Omental fat pad (tissue), 3 donors: ENCODE measurements at regions not wholly inside any gene's neighbourhood (a gene's known extent, or its start where the extent isn't known, plus 50 kb on each side); places are given as distances from the start of the nearest gene placed in this dataset.

Experiments used
- ATAC-seq: fragments of 150-250 bp; one replicate; pipeline ENCODE4 v1.9.1; 2016; ENCODE audit warnings: mild to moderate bottlenecking, moderate library complexity; ENCODE audit not compliant: low FRiP score
- DNase-seq: peaks from one replicate; pipeline ENCODE4 v3.0.0-alpha.2; 2019; ENCODE audit warnings: low spot score
- CTCF ChIP-seq, 3 donors: fragments of 450-650 bp; IDR thresholded peaks; one replicate each; pipeline ENCODE4 v1.5.1; 2016 to 2017; ENCODE audit warnings: antibody characterized with exemption in 3 of 3, mild to moderate bottlenecking in 3 of 3, moderate library complexity in 2 of 3

GRCh38 chrX:110569506-110569905 lies 210.9 kb downstream of the RTL9 start:
- ATAC-seq (no peak), DNase-seq (no peak)
- TF ChIP-seq CTCF (IDR thresholded peaks at IDR 0.05), result no peak

- no peak for TF ChIP-seq CTCF (IDR thresholded peaks at IDR 0.05)
- DNase-seq (no peak), ATAC-seq (no peak)
Observed at GRCh38 chrX:110578270-110578669, 217.3 kb downstream of the CHRDL1 start.

- ATAC-seq (no peak), DNase-seq (no peak)
- no peak for TF ChIP-seq CTCF (IDR thresholded peaks at IDR 0.05)
Observed at GRCh38 chrX:110584083-110584482, 211.5 kb downstream of the CHRDL1 start.

DNA sequence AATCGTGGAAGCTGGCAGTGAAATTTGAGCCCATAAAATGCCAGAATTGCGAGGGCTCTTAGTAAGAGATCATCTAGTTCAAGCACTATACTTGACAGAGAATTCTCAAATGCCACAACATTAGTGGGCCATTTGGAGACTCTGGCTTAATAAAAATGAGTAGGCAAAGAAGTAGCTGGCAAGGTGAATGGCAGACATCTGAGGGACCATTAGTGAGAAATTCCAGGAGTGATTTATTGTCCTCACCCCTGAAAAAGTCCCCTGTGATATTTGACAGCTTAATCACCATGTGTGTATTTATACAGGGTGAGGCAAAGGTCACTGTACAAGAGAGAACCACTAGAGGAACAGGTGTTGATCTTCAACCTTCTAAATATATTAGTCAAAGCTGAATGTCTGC lies 207.5 kb downstream of the CHRDL1 start:
- no peak for DNase-seq
- TF ChIP-seq CTCF (IDR thresholded peaks at IDR 0.05), result no peak
- no peak for ATAC-seq

DNA sequence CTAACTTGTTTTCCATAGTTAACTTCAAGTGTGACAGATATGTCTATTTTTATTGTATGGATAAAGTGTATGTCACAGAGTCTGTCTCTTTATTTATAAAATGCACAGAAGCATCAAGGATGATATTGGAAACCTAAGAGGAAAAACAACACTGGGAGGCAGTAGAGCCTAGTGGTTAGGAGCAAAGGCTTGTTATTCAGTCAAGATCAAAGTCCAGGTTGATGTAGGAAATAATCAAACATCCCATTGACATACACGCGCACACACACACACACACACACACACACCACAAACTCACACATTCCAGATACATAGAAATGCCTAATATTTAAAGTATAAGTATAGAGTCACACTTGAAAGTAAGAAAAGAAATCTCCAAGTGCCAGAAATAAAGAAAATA lies 206.8 kb downstream of the CHRDL1 start:
- TF ChIP-seq CTCF (IDR thresholded peaks at IDR 0.05), result no peak
- ATAC-seq (no peak), DNase-seq (no peak)

GRCh38 chrX:110600745-110601310 lies 194.8 kb downstream of the CHRDL1 start:
- ATAC-seq, result no peak
- TF ChIP-seq CTCF (IDR thresholded peaks at IDR 0.05), result no peak
- no peak for DNase-seq

DNA sequence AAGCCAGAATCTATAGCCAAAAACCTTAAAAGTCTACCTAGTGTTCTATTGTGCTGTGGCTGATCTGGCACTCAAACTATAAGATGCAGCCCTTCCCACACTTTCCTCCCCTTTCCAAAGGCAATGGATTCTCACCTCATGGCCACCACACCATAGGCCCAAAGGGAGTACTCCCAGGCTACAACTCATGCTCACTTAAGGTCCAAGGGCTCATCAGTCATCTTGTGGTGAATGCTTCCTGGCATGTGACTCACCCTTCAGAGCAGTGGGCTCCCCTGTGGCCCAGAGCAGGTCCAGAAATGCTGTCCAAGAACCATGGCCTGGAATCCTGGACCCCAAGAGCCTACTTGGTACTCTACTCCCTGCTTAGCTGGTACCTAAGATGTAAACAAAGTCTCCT lies 181.0 kb downstream of the CHRDL1 start:
- DNase-seq (no peak), ATAC-seq (no peak)
- no peak for TF ChIP-seq CTCF (IDR thresholded peaks at IDR 0.05)
